Stomach smooth muscle (tissue), 2 donors: ENCODE measurements at regions not wholly inside any gene's neighbourhood (a gene's known extent, or its start where the extent isn't known, plus 50 kb on each side); places are given as distances from the start of the nearest gene placed in this dataset.

ENCODE experiments used
- H3K27ac ChIP-seq: one replicate; pipeline ENCODE4 v1.7.0; 2013; ENCODE audit warnings: mild to moderate bottlenecking, low read length, inconsistent platforms
- H3K27me3 ChIP-seq, 2 donors: one replicate each; pipeline ENCODE4 v1.7.0; 2013; ENCODE audit warnings: low read length in 2 of 2; ENCODE audit not compliant: insufficient read depth in 2 of 2, control insufficient read depth in 1 of 2
- H3K36me3 ChIP-seq, 2 donors: one replicate each; pipeline ENCODE4 v1.7.0; 2013; ENCODE audit warnings: low read length in 2 of 2; ENCODE audit not compliant: control insufficient read depth in 2 of 2, insufficient read depth in 2 of 2
- H3K4me1 ChIP-seq: one replicate; pipeline ENCODE4 v1.7.0; 2013; ENCODE audit warnings: low read length; ENCODE audit not compliant: control insufficient read depth, insufficient read depth
- H3K4me3 ChIP-seq, 2 donors: one replicate each; pipeline ENCODE4 v1.7.0; 2013; ENCODE audit warnings: low read length in 2 of 2
- H3K9ac ChIP-seq, 2 donors: one replicate each; pipeline ENCODE4 v1.7.0; 2013; ENCODE audit warnings: low read length in 2 of 2, mild to moderate bottlenecking in 1 of 2
- H3K9me3 ChIP-seq, 2 donors: one replicate each; pipeline ENCODE4 v1.7.0; 2013; ENCODE audit warnings: low read length in 2 of 2; ENCODE audit not compliant: control insufficient read depth in 2 of 2
- donor health status: healthy.
- donor health status: Pancreatic carcinoma.

DNA sequence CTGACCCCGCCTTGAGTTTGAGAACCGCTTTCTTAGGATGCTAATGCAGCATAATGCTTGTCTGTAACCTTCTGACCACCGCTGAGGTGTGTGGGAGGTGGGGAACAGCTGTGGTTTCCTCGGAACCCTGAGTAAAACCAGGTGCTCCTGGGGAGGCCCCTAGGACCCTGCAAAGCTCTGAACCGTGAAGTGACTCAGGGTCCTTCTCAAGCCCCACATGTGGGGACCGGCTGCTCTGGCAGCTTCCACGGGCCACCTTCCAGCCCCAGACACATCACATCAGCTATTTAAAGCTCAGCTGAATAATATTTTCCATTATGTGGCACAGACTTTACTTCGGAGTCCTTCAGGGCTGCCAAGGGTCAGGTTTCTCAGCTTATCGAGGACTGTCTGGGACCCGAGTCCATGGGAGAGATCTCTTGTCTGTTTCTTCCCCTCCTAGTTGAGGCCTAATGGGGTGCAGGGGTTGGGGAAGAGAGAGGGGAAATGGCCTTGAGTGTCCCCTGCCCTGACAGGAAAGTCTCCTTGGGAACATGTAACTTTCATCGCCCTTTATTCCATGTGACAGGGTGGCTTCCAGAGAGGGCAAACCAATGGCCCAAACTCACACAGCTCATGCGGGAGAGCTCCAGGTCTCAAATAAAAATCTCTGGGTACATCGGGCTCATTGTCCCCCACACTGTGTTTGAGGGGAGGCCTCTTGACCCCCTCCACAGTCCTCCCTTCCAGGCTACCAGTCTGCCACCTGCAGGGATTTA is 186.1 kb upstream of the SLC24A3 start:
- no peak overlapping the region for H3K27ac ChIP-seq
- H3K27me3 ChIP-seq, result no peaks in the 10 kb centered on the region
- no peaks in the 10 kb centered on the region for H3K36me3 ChIP-seq
- H3K9me3 ChIP-seq, result peaks cover 0 to under 1% of the 10 kb centered on the region in 2 donors
- H3K9ac ChIP-seq, result no peak overlapping the region
- peaks cover 15% of the 10 kb centered on the region for H3K4me1 ChIP-seq
- H3K4me3 ChIP-seq, result peak overlapping the region in 1 of 2 donors; percentile 40

DNA sequence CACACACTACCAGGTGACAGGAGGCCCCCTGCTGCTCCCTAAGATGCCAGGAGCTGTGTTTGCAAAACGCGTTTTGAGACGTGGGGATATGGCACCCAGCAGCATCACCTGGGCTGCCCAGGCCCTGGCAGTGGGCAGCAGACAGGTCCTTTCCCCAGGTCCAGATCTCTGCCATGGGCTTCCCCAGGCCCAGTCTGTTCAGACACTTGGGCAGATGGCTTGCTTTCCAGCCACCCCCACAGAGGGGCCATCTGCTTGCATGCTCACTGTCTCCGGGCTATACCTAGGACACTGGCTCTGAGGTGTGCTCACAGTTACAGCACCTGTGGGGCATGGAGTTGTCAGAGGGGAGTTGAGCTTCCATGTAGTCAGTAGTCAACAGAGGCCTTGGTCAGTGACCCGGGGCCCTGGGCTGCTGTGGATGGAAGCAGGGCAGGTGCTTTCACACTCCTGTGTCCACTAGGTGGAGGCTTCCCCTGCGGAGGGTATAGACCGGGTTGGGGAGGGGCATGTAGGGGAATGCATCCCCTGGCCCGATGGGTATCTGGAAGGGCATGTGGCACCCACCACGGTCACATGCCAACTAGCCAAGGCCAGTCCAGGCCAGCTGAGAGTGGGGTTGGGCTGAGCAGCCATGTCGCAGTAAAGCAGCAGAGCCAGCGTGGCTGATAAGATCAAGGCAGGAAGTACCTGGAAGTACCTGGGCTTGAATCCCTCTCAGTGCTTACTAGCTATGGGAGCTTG is 185.4 kb upstream of the SLC24A3 start:
- H3K27ac ChIP-seq, result no peak overlapping the region
- no peaks in the 10 kb centered on the region for H3K9me3 ChIP-seq
- no peaks in the 10 kb centered on the region for H3K27me3 ChIP-seq
- peaks cover 15% of the 10 kb centered on the region for H3K4me1 ChIP-seq
- no peak overlapping the region for H3K9ac ChIP-seq
- H3K36me3 ChIP-seq, result no peaks in the 10 kb centered on the region
- no peak overlapping the region for H3K4me3 ChIP-seq

DNA sequence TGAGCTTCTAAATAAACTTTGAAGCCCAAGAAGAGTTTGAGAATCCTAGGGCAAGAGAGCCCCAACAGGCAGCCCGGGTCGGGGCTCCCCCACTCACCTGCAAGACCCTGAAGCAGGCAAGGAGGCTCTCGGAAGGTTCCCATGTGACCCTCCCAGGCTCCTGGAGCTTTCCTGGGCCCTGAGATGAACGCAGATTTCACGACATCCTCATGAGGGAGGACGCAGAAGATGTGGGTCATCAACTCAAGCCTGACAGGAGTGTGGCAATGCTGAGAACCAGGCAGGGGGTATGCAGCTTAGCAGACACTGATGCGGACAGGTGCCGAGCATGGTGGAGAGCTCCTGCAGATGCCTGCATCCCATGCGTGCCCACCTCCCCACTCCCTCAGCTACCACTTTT is 184.5 kb upstream of the SLC24A3 start:
- no peak overlapping the region for H3K4me3 ChIP-seq
- no peak overlapping the region for H3K27ac ChIP-seq
- H3K27me3 ChIP-seq, result no peaks in the 10 kb centered on the region
- H3K9ac ChIP-seq, result no peak overlapping the region
- peaks cover 15% of the 10 kb centered on the region for H3K4me1 ChIP-seq
- no peaks in the 10 kb centered on the region for H3K36me3 ChIP-seq
- no peaks in the 10 kb centered on the region for H3K9me3 ChIP-seq

DNA sequence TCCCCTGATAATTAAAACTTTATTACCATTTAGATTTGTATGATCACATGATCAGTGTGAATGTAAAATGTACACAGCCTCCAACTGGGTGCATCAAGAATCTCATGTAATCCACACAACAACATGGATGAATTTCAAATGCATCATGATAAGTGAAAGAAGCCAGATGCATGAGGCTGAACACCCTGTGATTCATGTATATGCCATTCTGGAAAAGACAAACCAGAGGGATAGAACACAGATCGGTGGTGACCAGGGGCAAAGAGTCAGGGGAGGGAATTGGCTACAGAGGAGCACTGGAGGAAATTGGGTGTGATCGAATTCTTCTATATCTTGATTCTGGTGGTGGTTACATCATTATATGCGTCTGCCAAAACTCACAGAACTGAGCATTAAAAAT is 170.7 kb upstream of the SLC24A3 start:
- no peak overlapping the region for H3K27ac ChIP-seq
- no peaks in the 10 kb centered on the region for H3K27me3 ChIP-seq
- no peaks in the 10 kb centered on the region for H3K36me3 ChIP-seq
- no peaks in the 10 kb centered on the region for H3K4me1 ChIP-seq
- no peak overlapping the region for H3K9ac ChIP-seq
- H3K4me3 ChIP-seq, result no peak overlapping the region
- H3K9me3 ChIP-seq, result no peaks in the 10 kb centered on the region

DNA sequence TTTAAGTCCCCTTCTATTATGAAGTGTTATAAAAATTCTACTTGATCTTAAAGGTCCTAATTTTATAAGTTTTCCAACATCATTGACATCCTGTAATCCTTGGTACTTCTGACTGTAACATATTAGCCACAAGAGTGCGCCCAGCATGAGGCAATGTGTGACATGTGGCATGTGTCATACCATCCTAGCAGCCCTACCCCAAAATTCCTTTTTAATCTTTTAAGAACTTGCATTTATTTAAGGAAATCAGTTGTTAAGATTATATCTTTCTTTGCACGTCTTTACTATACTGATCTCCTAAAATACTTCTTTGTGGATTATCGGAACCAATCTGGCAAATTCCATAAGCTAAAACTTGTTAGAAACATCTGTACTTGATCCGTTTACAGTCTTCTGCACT is 167.1 kb upstream of the SLC24A3 start:
- Histone ChIP-seq H3K36me3 (no peaks in the 10 kb centered on the region), H3K4me3 (no peak overlapping the region), H3K27ac (no peak overlapping the region), H3K9me3 (no peaks in the 10 kb centered on the region), H3K4me1 (peaks cover 19% of the 10 kb centered on the region), H3K27me3 (no peaks in the 10 kb centered on the region), H3K9ac (no peak overlapping the region)

DNA sequence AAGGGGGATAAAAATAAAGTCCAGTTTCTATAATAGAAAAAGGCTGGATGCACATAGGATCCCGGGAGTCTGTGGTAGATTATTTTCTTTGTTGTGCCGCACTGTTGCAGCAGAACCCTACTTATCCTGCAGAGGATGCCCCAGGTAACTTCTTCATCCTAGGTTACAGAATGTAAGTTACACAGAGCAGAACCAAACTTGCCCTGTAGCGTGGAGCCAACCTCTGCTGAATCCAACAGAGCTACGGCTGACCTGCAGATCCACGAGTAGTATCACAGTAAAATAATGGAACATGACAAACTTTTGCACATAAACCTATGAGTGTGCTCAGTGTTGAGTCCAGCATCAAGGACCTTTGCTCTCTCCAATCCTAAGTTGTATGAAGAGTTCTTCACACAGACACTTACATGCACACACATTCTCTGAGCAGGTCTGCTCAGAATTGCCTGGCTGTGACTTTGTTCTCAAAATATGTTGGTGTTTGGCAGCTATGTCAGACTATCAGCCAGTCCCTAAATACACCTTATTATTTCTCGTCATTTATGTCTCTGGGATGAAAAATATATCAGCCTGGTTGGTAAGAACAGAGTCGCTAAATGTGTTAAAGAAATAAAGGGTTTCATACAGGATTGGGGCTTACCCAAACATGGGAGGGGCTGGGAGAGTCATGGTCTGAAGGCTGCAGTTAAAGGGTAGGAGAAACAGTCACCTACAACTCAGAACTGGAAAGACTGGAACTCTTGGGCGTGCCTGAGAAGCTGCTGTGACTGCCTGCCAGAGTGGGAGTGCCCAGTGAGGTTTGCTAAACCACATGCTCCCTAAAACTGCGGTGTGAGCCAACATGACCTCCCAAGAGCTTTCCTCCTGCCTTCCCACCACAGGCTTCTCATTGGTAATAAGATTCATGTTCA is 165.1 kb upstream of the SLC24A3 start:
- Histone ChIP-seq H3K27ac (no peak overlapping the region), H3K27me3 (no peaks in the 10 kb centered on the region), H3K9ac (no peak overlapping the region), H3K9me3 (no peaks in the 10 kb centered on the region), H3K36me3 (no peaks in the 10 kb centered on the region), H3K4me1 (peaks cover 19% of the 10 kb centered on the region), H3K4me3 (no peak overlapping the region)

DNA sequence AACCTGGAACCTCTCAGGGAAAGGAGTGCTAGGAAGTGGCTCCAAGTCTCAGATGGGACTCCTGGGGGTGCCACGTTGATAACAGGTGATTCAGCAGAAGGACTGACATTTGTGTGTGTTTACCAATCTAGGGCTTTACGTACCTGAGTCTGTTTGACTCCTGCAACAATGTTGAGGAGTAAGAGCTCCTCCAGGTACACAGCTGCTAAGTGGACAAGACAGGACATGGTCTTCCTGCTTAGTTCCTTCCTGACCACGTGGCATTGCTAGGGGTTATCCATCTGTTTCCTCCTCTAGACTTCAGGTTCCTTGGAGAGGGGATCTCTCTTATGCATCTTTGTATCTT is 164.5 kb upstream of the SLC24A3 start:
- Histone ChIP-seq H3K9ac (no peak overlapping the region), H3K27ac (no peak overlapping the region), H3K4me1 (peaks cover 19% of the 10 kb centered on the region), H3K9me3 (no peaks in the 10 kb centered on the region), H3K27me3 (no peaks in the 10 kb centered on the region), H3K4me3 (no peak overlapping the region), H3K36me3 (no peaks in the 10 kb centered on the region)

DNA sequence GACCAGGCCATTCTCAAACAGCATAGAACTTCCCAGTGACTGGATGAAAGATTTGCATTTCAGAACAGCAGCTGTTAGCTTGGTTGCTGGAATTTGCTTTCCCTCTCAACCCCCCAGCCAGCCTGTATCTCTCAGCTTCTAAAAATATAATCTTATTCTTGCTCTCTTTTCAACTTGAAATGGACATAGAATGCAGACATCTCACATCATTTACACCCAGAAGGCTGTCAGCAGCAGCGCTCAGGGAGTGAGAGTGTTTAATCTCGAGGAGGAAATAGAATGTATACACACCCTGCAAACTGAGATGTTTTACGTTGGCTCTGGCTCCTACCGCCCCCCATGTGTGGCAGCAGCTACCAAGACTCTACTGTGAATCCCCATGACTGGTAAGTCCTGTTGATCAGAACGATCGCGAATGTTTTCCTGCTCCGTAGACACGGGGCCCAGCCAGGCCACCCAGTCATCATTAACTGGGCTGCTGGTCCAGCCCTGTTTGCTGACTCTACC is 163.4 kb upstream of the SLC24A3 start:
- H3K36me3 ChIP-seq, result no peaks in the 10 kb centered on the region
- H3K9me3 ChIP-seq, result no peaks in the 10 kb centered on the region
- peak overlapping the region; percentile 24 for H3K27ac ChIP-seq
- peaks cover 19% of the 10 kb centered on the region for H3K4me1 ChIP-seq
- peak overlapping the region in 1 of 2 donors; percentile 24 for H3K9ac ChIP-seq
- no peaks in the 10 kb centered on the region for H3K27me3 ChIP-seq
- H3K4me3 ChIP-seq, result peak overlapping the region; percentile 35 to 51

DNA sequence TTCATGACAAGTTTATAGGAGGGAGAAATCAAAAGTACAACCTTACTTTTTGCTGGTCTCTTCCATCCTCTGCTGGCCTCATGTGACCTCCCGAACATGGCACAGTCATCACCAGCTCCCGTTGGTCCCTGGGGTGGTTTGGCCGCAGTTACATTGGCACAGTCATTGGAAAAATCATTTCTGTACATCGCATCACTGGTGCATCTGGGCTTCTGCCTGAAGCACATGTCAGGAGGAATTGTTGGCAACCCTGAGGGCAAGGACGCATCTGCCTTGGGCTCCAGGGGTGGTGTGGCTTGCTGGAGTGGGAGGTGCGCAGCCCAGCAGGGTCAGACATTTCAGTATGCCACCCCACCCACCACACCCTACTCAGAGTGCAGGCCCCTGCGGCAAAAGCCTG is 162.9 kb upstream of the SLC24A3 start:
- peaks cover 19% of the 10 kb centered on the region for H3K4me1 ChIP-seq
- peak overlapping the region; percentile 35 to 51 for H3K4me3 ChIP-seq
- no peaks in the 10 kb centered on the region for H3K27me3 ChIP-seq
- H3K27ac ChIP-seq, result peak overlapping the region; percentile 24
- H3K9me3 ChIP-seq, result no peaks in the 10 kb centered on the region
- peak overlapping the region in 1 of 2 donors; percentile 24 for H3K9ac ChIP-seq
- no peaks in the 10 kb centered on the region for H3K36me3 ChIP-seq

DNA sequence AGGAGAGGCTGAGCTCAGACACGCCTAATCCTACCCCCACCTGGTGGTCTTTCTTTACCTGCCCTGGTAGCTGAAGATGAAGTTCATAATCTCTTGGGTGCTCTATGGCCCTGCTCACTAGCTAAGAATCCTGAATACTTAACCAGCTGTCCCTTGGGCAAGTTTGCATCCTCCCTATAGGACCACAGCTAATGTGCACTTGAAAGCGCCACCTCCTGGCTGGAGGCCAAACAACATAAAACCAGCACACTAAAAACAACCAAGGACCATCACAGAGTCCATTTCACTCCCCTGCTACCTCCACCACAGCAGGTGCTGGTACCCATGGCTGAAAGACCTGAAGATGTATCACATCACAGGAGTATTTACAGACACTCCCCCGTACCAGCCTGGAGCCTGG is 155.5 kb upstream of the SLC24A3 start:
- H3K9ac ChIP-seq, result no peak overlapping the region
- no peak overlapping the region for H3K27ac ChIP-seq
- no peaks in the 10 kb centered on the region for H3K9me3 ChIP-seq
- H3K36me3 ChIP-seq, result no peaks in the 10 kb centered on the region
- no peaks in the 10 kb centered on the region for H3K27me3 ChIP-seq
- H3K4me3 ChIP-seq, result no peak overlapping the region
- H3K4me1 ChIP-seq, result no peaks in the 10 kb centered on the region
